ENCODE measurements at regions not wholly inside any gene's neighbourhood (a gene's known extent, or its start where the extent isn't known, plus 50 kb on each side); places are given as distances from the start of the nearest gene placed in this dataset.

DNA sequence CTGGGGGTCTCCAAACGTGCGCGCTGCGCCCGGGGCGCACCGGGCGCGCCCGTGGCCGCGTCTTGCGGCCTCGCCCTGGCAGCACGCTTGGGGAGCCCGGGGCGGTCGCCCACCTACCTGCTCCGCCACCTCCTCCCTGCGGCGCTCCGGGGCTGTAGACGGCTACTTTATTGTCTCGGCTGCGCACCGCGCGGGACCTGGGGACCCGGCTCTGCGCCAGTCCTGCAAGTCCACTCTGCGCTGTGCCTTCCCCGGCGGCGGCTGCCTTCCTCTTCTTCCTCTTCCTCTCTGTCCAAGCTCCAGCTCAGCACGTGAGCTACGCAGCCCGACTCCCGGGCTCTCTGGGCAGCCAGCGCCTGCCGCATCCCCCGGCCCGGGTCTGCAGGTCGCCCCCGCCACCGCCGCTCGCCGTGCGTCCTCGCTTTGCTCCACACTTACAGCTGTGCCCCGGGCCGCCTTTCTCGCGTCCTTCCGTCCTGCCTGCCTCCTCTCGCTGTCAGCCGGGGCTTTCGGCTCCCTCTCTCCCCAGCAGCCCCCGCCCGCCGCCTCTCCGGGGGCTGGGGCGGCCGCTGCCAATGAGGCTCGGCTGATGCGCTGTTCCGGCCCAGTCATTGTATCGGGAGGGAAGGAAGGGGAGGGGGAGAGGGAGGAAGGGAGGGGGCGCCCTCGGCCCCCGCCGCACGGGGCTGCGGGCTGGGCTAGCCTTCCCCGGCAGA is 156.4 kb upstream of the FRMD4B start:
- no peak overlapping the region; the same call in 1 of the 2 replicates for H3K27ac ChIP-seq
- TF ChIP-seq CTCF (conservative IDR thresholded peaks at IDR 0.05) = no peak

DNA sequence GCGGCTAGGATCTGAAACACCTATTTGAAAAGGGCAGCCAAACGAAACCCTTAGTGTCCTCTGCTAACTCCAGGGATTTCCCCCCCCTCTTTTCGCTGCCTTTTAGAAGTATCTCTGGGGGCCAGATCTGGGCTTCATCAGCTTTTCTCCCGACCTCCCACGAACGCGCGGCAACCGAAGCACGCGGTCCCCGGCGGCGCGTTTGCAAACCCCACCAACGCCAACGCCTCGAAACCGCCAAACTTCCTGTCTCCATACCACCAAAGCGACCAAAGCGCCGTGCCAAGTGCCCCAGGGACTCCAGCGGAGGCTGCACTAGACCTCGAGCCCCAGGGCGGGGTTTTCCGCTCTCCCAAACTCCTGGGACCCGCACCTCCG is 155.8 kb upstream of the FRMD4B start:
- no peak overlapping the region for H3K27ac ChIP-seq
- no peak for TF ChIP-seq CTCF (conservative IDR thresholded peaks at IDR 0.05)

DNA sequence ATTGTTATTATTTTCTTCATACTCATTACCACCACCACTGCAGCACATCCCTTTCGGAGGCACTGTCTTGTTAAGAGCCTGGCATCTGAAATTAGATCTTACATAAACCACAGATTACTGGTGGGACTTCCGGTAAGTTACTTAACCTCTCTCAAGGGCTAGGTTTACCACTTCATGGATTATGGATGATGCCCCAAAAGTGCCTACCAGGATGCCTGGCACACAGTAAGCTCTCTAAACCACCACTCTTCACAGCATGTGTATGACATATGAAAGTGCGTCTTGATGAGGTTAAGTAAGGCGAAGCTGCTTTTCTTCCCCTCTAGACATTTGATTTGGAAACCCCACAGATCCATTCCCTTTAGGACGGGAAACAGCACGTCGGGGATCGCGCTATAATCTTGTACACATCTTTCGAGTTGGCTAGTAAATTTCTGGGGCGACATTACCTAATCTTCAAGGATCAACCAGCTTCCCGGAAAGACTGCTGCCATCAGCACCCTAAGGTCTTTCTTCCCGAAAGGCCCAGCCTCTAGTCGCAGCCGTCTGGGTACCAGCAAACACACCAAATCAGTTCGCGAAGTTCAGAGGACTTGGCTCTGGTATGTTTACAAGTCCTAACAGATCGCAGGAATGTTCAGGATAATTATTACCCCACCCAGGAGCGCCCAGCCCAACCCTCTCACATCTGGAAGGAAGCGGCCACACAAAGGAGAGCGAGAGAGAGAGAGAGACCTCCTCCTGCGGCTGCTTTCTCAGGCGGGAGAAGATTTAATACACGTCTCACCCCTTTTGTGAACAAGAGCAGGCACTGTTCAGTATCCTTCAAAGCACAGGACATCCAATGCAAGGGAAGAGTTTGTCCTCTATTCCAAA is 155.1 kb upstream of the FRMD4B start:
- H3K27ac ChIP-seq = no peak overlapping the region
- TF ChIP-seq CTCF (conservative IDR thresholded peaks at IDR 0.05) = no peak

DNA sequence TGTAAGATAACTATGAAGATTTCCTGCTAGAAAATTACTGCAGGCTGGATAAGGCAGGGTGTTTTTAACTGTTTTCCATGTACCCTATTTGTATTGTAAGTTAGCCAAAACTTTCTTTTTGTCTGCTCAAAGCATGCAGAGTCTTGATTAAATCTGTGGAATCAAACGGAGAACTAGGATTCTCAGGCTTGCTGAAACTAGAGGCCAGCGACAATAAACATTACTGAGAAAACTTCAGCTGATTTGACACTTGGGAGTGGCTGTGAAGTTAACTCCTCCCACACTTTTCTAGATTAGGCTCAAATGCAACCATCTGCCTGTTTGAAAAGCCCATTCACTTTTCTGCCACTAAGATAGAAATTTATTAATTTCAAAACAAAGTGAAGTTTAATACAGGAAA is 153.2 kb upstream of the FRMD4B start:
- H3K27ac ChIP-seq = no peak overlapping the region; the same call in 1 of the 2 replicates
- TF ChIP-seq CTCF (conservative IDR thresholded peaks at IDR 0.05) = no peak

- TF ChIP-seq CTCF (conservative IDR thresholded peaks at IDR 0.05) = no peak
- H3K27ac ChIP-seq = no peak overlapping the region; the same call in 1 of the 2 replicates
These were observed 152.4 kb upstream of the FRMD4B start for GRCh38 chr3:69538281-69538680.

GRCh38 chr3:69536306-69537020 is 150.6 kb upstream of the FRMD4B start:
- TF ChIP-seq CTCF (conservative IDR thresholded peaks at IDR 0.05) = no peak
- H3K27ac ChIP-seq = no peak overlapping the region

- no peak overlapping the region for H3K27ac ChIP-seq
- no peak for TF ChIP-seq CTCF (conservative IDR thresholded peaks at IDR 0.05)
These were observed 149.7 kb upstream of the FRMD4B start for GRCh38 chr3:69535613-69536012.

All from VCaP (cell line).